OCI-LY1 (cell line): ENCODE measurements at regions not wholly inside any gene's neighbourhood (a gene's known extent, or its start where the extent isn't known, plus 50 kb on each side); places are given as distances from the start of the nearest gene placed in this dataset.

Experiments
- EZH2 ChIP-seq: fragments of 200-600 bp; sonication (generic), shearing (Covaris generic); IDR thresholded peaks from 2 replicates; pipeline ENCODE4 v1.8.0; 2017; ENCODE audit warnings: borderline replicate concordance, mixed run types, mild to moderate bottlenecking, antibody characterized with exemption, low read length, moderate library complexity, mixed read lengths
- TF ChIP-seq, protein P1 (sequence below): fragments of 200-600 bp; sonication (generic), shearing (Covaris generic); IDR thresholded peaks from 2 replicates; pipeline ENCODE4 v1.5.1; 2017; ENCODE audit warnings: mild to moderate bottlenecking, antibody characterized with exemption, low read length, moderate library complexity, mixed read lengths

DNA sequence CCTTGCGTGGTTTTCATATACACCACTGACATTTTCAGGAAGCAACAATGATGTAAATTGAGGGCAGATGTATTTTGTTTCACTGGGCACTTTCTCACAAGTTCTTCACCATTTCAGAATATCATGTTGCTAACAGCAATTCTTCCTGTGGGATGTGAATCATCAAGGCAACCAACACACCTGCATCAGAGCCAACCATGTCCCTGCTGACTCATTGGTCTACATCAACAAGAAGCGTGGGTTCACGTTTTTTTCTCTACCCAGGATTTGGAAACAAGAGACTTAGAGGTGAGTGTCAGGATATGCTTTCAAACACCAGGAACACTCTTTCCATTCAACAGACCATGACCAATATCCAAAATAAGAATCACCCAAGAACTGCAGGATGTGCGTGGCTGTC, 203.9 kb downstream of the TEX36 start:
- TF ChIP-seq, protein P1, sequence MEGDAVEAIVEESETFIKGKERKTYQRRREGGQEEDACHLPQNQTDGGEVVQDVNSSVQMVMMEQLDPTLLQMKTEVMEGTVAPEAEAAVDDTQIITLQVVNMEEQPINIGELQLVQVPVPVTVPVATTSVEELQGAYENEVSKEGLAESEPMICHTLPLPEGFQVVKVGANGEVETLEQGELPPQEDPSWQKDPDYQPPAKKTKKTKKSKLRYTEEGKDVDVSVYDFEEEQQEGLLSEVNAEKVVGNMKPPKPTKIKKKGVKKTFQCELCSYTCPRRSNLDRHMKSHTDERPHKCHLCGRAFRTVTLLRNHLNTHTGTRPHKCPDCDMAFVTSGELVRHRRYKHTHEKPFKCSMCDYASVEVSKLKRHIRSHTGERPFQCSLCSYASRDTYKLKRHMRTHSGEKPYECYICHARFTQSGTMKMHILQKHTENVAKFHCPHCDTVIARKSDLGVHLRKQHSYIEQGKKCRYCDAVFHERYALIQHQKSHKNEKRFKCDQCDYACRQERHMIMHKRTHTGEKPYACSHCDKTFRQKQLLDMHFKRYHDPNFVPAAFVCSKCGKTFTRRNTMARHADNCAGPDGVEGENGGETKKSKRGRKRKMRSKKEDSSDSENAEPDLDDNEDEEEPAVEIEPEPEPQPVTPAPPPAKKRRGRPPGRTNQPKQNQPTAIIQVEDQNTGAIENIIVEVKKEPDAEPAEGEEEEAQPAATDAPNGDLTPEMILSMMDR, result no peak
- TF ChIP-seq EZH2, result no peak
